GM12878 (cell line): ENCODE measurements at regions not wholly inside any gene's neighbourhood (a gene's known extent, or its start where the extent isn't known, plus 50 kb on each side); places are given as distances from the start of the nearest gene placed in this dataset.
"Not testable (repeated sequence)": the region's sequence is repeated elsewhere in the genome, so short reads cannot be mapped to it uniquely, and the experiment has no call there.

ENCODE experiments used
- ATAC-seq: fragments of 200-7000 bp; cut with Tn5 transposase; 3 replicates; pipeline ENCODE4 v1.9.1; 2020; ENCODE audit warnings: mild to moderate bottlenecking, moderate library complexity
- BruUV-seq: library from RNA; stranded (reverse); fragments of 400-500 nt; replicated peaks from 2 replicates; lab custom pipeline; 2021; lab: Mats Ljungman, UMichigan
- CTCF ChIA-PET: fragments of 300-600 bp; sonication (Branson Sonifier 250); formaldehyde crosslinking; extraction: SDS; loops from one replicate; lab custom pipeline; 2021; ENCODE audit warnings: inconsistent platforms; lab: Yijun Ruan, JAX
- POLR2A ChIA-PET: fragments of 350-600 bp; formaldehyde crosslinking; extraction: SDS; loops from one replicate; lab custom pipeline; 2021; ENCODE audit warnings: inconsistent platforms; lab: Charles Lee
- RAD21 ChIA-PET: fragments of 300-600 bp; sonication (Branson Sonifier 250); formaldehyde crosslinking; loops from one replicate; lab custom pipeline; 2023; ENCODE audit warnings: antibody characterized with exemption; ENCODE audit not compliant: unreplicated experiment; lab: Charles Lee
- SMC1A ChIA-PET: fragments of 300-600 bp; sonication (Branson Sonifier 250); formaldehyde crosslinking; loops from one replicate; lab custom pipeline; 2023; ENCODE audit not compliant: unreplicated experiment, uncharacterized antibody; lab: Charles Lee
- DNase-seq: peaks from one replicate; pipeline ENCODE4 v3.0.0-alpha.2; 2011; ENCODE audit warnings: low read depth, low spot score
- FAIRE-seq: peaks from 3 replicates; lab custom pipeline; 2011; peaks lifted over from hg19 to GRCh38; lab: Jason Lieb, UNC
- H2AFZ ChIP-seq: 2 replicates; pipeline ENCODE4 v1.6.0; 2011; ENCODE audit warnings: low read depth, low read length, control low read depth; ENCODE audit not compliant: control insufficient read depth
- H3K27ac ChIP-seq: 2 replicates; pipeline ENCODE4 v1.5.1; 2011; ENCODE audit warnings: control low read depth; ENCODE audit not compliant: control insufficient read depth, insufficient read depth
- H3K27me3 ChIP-seq, 2 experiments: replicated peaks in 1 of 2; 2 replicates each; pipeline versions ENCODE4 v1.6.0 to v1.6.1; 2011; ENCODE audit warnings: low read length in 1 of 2; ENCODE audit not compliant: control insufficient read depth in 2 of 2, insufficient read depth in 2 of 2
- H3K36me3 ChIP-seq, 2 experiments: 2 replicates each; pipeline ENCODE4 v1.5.1; 2011; ENCODE audit warnings: low read length in 1 of 2; ENCODE audit not compliant: control insufficient read depth in 2 of 2, insufficient read depth in 2 of 2
- H3K4me1 ChIP-seq: 2 replicates; pipeline ENCODE4 v1.6.1; 2011; ENCODE audit warnings: mild to moderate bottlenecking, low read length, moderate library complexity, mixed read lengths; ENCODE audit not compliant: control insufficient read depth, insufficient read depth
- H3K4me2 ChIP-seq: 2 replicates; pipeline ENCODE4 v1.6.0; 2011; ENCODE audit warnings: control low read depth; ENCODE audit not compliant: control insufficient read depth, insufficient read depth
- H3K4me3 ChIP-seq: fragments of 200-600 bp; sonication (generic); 2 replicates; pipeline ENCODE4 v1.5.1; 2016
- H3K79me2 ChIP-seq: 2 replicates; pipeline ENCODE4 v1.6.0; 2011; ENCODE audit warnings: low read length; ENCODE audit not compliant: control insufficient read depth, insufficient read depth
- H3K9ac ChIP-seq: 2 replicates; pipeline ENCODE4 v1.8.0; 2011; ENCODE audit warnings: low read length, control low read depth, mixed read lengths; ENCODE audit not compliant: control insufficient read depth, insufficient read depth
- H3K9me3 ChIP-seq: replicated peaks from 3 replicates; pipeline ENCODE4 v1.5.1; 2011; ENCODE audit warnings: mild to moderate bottlenecking, low read length; ENCODE audit not compliant: control insufficient read depth, insufficient read depth
- H4K20me1 ChIP-seq: 2 replicates; pipeline ENCODE4 v1.6.0; 2011; ENCODE audit not compliant: control insufficient read depth, insufficient read depth
- SMAD1 ChIP-seq: fragments of 450-650 bp; IDR thresholded peaks from 2 replicates; pipeline ENCODE4 v1.6.1; 2018; ENCODE audit warnings: mild to moderate bottlenecking, low read depth; ENCODE audit not compliant: partially characterized antibody
- ZNF592 ChIP-seq: fragments of 450-650 bp; IDR thresholded peaks from 2 replicates; pipeline ENCODE4 v1.6.1; 2017; ENCODE audit warnings: mild to moderate bottlenecking, moderate library complexity
- WGBS: methylation state at CpG from one replicate; pipeline ENCODE4 v1.1.6; 2016; ENCODE audit warnings: low lambda C conversion rate; ENCODE audit not compliant: insufficient replicate concordance, insufficient coverage; ENCODE audit errors: missing lambda C conversion rate; 5-methylcytosine and 5-hydroxymethylcytosine counted together
- in situ Hi-C: fragments of 300-500 bp; cut with MboI; formaldehyde crosslinking; loops from 9 replicates; pipeline ENCODE4 v1.14.3; 2018; ENCODE audit warnings: mixed read lengths
- intact Hi-C: fragments of 100-400 bp; cut with micrococcal nuclease; formaldehyde crosslinking; loops from one replicate; pipeline ENCODE4 v1.14.2; 2022; ENCODE audit not compliant: unreplicated experiment

- H3K79me2 ChIP-seq, H3K27me3 ChIP-seq, ATAC-seq, in situ Hi-C loops, H2AFZ ChIP-seq, H3K27ac ChIP-seq, H3K4me1 ChIP-seq, CTCF ChIA-PET, FAIRE-seq, H3K36me3 ChIP-seq, H3K4me2 ChIP-seq, H3K9ac ChIP-seq, H3K4me3 ChIP-seq, intact Hi-C loops, POLR2A ChIA-PET, SMC1A ChIA-PET, H4K20me1 ChIP-seq, DNase-seq, H3K9me3 ChIP-seq, BruUV-seq, RAD21 ChIA-PET: not testable (repeated sequence)
- 6% methylated on average over 3 of the region's 3 CpGs for WGBS
Observed at GRCh38 chr11:89560598-89560997, 69.4 kb upstream of the NOX4 start.

DNA sequence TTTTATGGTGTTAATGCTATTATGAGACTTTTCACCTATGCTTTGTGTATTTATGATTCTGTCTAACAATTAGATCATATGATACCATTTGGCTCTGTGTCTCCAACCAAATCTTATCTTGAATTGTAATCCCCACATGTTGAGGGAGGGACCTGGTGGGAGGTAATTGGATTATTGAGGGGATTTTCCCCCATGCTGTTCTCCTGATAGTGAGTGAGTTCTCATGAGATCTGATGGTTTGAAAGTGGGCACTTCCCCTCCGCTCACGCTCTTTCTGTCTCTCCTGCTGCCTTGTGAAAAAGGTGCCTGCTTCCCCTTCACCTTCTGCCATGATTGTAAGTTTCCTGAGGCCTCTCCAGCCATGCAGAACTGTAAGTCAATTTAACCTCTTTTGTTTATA, 71.6 kb upstream of the NOX4 start:
- POLR2A ChIA-PET, H3K4me1 ChIP-seq, BruUV-seq, H2AFZ ChIP-seq, H3K4me3 ChIP-seq, H3K36me3 ChIP-seq, RAD21 ChIA-PET, ATAC-seq, H4K20me1 ChIP-seq, FAIRE-seq, DNase-seq, H3K9me3 ChIP-seq, intact Hi-C loops, H3K27me3 ChIP-seq, SMC1A ChIA-PET, H3K79me2 ChIP-seq, H3K9ac ChIP-seq, H3K4me2 ChIP-seq, CTCF ChIA-PET, in situ Hi-C loops, H3K27ac ChIP-seq: not testable (repeated sequence)
- 18% methylated on average over 2 of the region's 2 CpGs for WGBS

- H3K27me3 ChIP-seq = no peaks in the 10 kb centered on the region
- no peak overlapping the region for H3K9ac ChIP-seq
- ChIA-PET CTCF (interaction anchor here (0.6 kb wide), 1 partner anchor 10 kb away, joined by 3 read pairs; no protein-coding TSS in a partner anchor), RAD21 (no interaction called here), POLR2A (no interaction called here), SMC1A (no interaction called here)
- H3K27ac ChIP-seq = no peak overlapping the region
- no TSS peak for BruUV-seq
- no peaks in the 10 kb centered on the region for H3K9me3 ChIP-seq
- no peak overlapping the region for H3K4me3 ChIP-seq
- no peak for DNase-seq
- no peaks in the 10 kb centered on the region for H3K79me2 ChIP-seq
- in situ Hi-C loops (no loop called here), intact Hi-C loops (no loop called here)
- no peak overlapping the region for H3K4me2 ChIP-seq
- H3K36me3 ChIP-seq = no peaks in the 10 kb centered on the region
- no peaks in the 10 kb centered on the region for H3K4me1 ChIP-seq
- ATAC-seq = no peak
- WGBS = 19% methylated on average over 4 of the region's 4 CpGs
- H2AFZ ChIP-seq = no peak overlapping the region
- no peaks in the 10 kb centered on the region for H4K20me1 ChIP-seq
- FAIRE-seq = no peak
- TF ChIP-seq ZNF592 (no peak), SMAD1 (no peak)
Observed at GRCh38 chr11:89566972-89567371, 75.8 kb upstream of the NOX4 start.
